ENCODE measurements at regions not wholly inside any gene's neighbourhood (a gene's known extent, or its start where the extent isn't known, plus 50 kb on each side); places are given as distances from the start of the nearest gene placed in this dataset.
A peak's percentile ranks its signal among the peaks of the same experiment; 100 is the strongest.

GRCh38 chr21:39053126-39053525 is 130.1 kb downstream of the PSMG1 start:
- no peaks in the 10 kb centered on the region for H4K20me1 ChIP-seq (ENCODE audit: control insufficient read depth, insufficient read depth, insufficient read length)
- no peak overlapping the region for H2BK20ac ChIP-seq (ENCODE audit: low read depth, low read length, poor library complexity, severe bottlenecking)
- Mint-ChIP-seq H3K36me3 (ENCODE audit: insufficient read depth in 1 of 3, low read depth in 3 of 3) (no peaks in the 10 kb centered on the region), H3K9me3 (no peaks in the 10 kb centered on the region), H3K4me1 (peaks cover 7 to 10% of the 10 kb centered on the region in 2 experiments; a peak in 3 of 4 replicates), H3K4me3 (no peak overlapping the region), H3K27me3 (ENCODE audit: low read depth) (peaks cover 2% of the 10 kb centered on the region; the same call in 1 of the 2 replicates), H3K27ac (peak overlapping the region in 1 of 3 experiments; percentile 50; a peak in 2 of 7 replicates)
- no peak overlapping the region for H4K91ac ChIP-seq (ENCODE audit: insufficient read length, low read depth, low read length)
- no peak overlapping the region for H2BK120ac ChIP-seq (ENCODE audit: low read depth, low read length, poor library complexity, severe bottlenecking)
- no peak overlapping the region for H3K14ac ChIP-seq (ENCODE audit: insufficient read depth, low read length)
- no peak overlapping the region for H3K18ac ChIP-seq (ENCODE audit: insufficient read length, low read depth, low read length)
- no CpG with 5 or more reads among the region's 11 CpGs for WGBS (ENCODE audit: extremely low coverage, insufficient read length, low lambda C conversion rate)
- H2BK5ac ChIP-seq (ENCODE audit: insufficient read length, low read length), result no peak overlapping the region
- H4K8ac ChIP-seq (replicated peaks; ENCODE audit: insufficient read length, low read depth, low read length), result no peak overlapping the region
- H3K4me1 ChIP-seq (ENCODE audit: insufficient read depth, low read length), result no peaks in the 10 kb centered on the region
- H2BK15ac ChIP-seq (ENCODE audit: low read depth, low read length), result no peak overlapping the region
- H3K79me2 ChIP-seq (ENCODE audit: insufficient read depth, low read length), result no peaks in the 10 kb centered on the region
- H3K27me3 ChIP-seq (ENCODE audit: insufficient read depth, low read length), result no peaks in the 10 kb centered on the region
- no peak overlapping the region for H3K4me2 ChIP-seq (ENCODE audit: insufficient read depth, insufficient read length, low read length)
- H4K5ac ChIP-seq (ENCODE audit: insufficient read length, low read depth, low read length), result no peak overlapping the region
- H2BK12ac ChIP-seq (ENCODE audit: insufficient read length, low read depth, low read length), result no peak overlapping the region
- DNase-seq, result no peak
- H3K9ac ChIP-seq (ENCODE audit: extremely low read depth, insufficient read length, low read length), result no peak overlapping the region
- no peaks in the 10 kb centered on the region for H3K23me2 ChIP-seq (ENCODE audit: insufficient read length, low read depth, low read length, poor library complexity, severe bottlenecking)
- H3K9me3 ChIP-seq (ENCODE audit: control insufficient read depth, low read depth, low read length), result no peaks in the 10 kb centered on the region
- no peak overlapping the region for H2AK5ac ChIP-seq (ENCODE audit: insufficient read length, low read length)
- no peak overlapping the region for H3T11ph ChIP-seq (ENCODE audit: low read length)
- no peak overlapping the region for H3K27ac ChIP-seq (ENCODE audit: insufficient read length, low read depth, low read length)
- H3K56ac ChIP-seq (ENCODE audit: insufficient read length, low read depth, low read length), result no peak overlapping the region
- no peak overlapping the region for H2AFZ ChIP-seq (ENCODE audit: low read length)
- H3K79me1 ChIP-seq (ENCODE audit: insufficient read depth, low read depth, low read length, poor library complexity, severe bottlenecking), result no peaks in the 10 kb centered on the region
- no peak overlapping the region for H3K23ac ChIP-seq (ENCODE audit: insufficient read length, low read depth, low read length)
- TF ChIP-seq, protein P1, sequence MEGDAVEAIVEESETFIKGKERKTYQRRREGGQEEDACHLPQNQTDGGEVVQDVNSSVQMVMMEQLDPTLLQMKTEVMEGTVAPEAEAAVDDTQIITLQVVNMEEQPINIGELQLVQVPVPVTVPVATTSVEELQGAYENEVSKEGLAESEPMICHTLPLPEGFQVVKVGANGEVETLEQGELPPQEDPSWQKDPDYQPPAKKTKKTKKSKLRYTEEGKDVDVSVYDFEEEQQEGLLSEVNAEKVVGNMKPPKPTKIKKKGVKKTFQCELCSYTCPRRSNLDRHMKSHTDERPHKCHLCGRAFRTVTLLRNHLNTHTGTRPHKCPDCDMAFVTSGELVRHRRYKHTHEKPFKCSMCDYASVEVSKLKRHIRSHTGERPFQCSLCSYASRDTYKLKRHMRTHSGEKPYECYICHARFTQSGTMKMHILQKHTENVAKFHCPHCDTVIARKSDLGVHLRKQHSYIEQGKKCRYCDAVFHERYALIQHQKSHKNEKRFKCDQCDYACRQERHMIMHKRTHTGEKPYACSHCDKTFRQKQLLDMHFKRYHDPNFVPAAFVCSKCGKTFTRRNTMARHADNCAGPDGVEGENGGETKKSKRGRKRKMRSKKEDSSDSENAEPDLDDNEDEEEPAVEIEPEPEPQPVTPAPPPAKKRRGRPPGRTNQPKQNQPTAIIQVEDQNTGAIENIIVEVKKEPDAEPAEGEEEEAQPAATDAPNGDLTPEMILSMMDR (conservative IDR thresholded peaks at IDR 0.05), result no peak
- no peak overlapping the region for H3K4ac ChIP-seq (ENCODE audit: low read depth, low read length)
